Ishikawa (cell line): ENCODE measurements at regions not wholly inside any gene's neighbourhood (a gene's known extent, or its start where the extent isn't known, plus 50 kb on each side); places are given as distances from the start of the nearest gene placed in this dataset.

Source experiments
- CEBPB ChIP-seq: IDR thresholded peaks from 2 replicates; pipeline ENCODE4 v1.6.1; 2012
- CREB1 ChIP-seq: IDR thresholded peaks from 2 replicates; pipeline ENCODE4 v1.6.1; 2012; ENCODE audit warnings: low read depth
- EGR1 ChIP-seq: IDR thresholded peaks from 2 replicates; pipeline ENCODE4 v1.6.1; 2012
- EP300 ChIP-seq: IDR thresholded peaks from 2 replicates; pipeline ENCODE4 v1.6.1; 2012; ENCODE audit warnings: borderline replicate concordance
- FOXM1 ChIP-seq: IDR thresholded peaks from 2 replicates; pipeline ENCODE4 v1.6.1; 2012; ENCODE audit warnings: low read depth, borderline replicate concordance
- MAX ChIP-seq: IDR thresholded peaks from 2 replicates; pipeline ENCODE4 v1.6.1; 2012
- NFIC ChIP-seq: IDR thresholded peaks from 2 replicates; pipeline ENCODE4 v1.6.1; 2012
- RAD21 ChIP-seq: IDR thresholded peaks from 2 replicates; pipeline ENCODE4 v1.6.1; 2012; ENCODE audit warnings: low read depth
- REST ChIP-seq: IDR thresholded peaks from 2 replicates; pipeline ENCODE4 v1.6.1; 2012; ENCODE audit warnings: low read depth, mild to moderate bottlenecking
- TAF1 ChIP-seq: IDR thresholded peaks from 2 replicates; pipeline ENCODE4 v1.6.1; 2012; ENCODE audit warnings: low read depth, mild to moderate bottlenecking
- TCF12 ChIP-seq: IDR thresholded peaks from 2 replicates; pipeline ENCODE4 v1.6.1; 2012; ENCODE audit warnings: low read depth
- TEAD4 ChIP-seq: IDR thresholded peaks from 2 replicates; pipeline ENCODE4 v1.6.1; 2012
- USF1 ChIP-seq: IDR thresholded peaks from 2 replicates; pipeline ENCODE4 v1.6.1; 2012
- YY1 ChIP-seq: IDR thresholded peaks from 2 replicates; pipeline ENCODE4 v1.6.1; 2012; ENCODE audit warnings: low read depth
- ZBTB7A ChIP-seq: IDR thresholded peaks from 2 replicates; pipeline ENCODE4 v1.6.1; 2012; ENCODE audit warnings: low read depth

- TF ChIP-seq TCF12 (no peak), CEBPB (no peak)
These were observed 120.3 kb downstream of the MAD2L1 start for GRCh38 chr4:119946359-119946758.

GRCh38 chr4:119942806-119943205, 123.8 kb downstream of the MAD2L1 start:
- TF ChIP-seq CEBPB (no peak), EP300 (no peak), USF1 (no peak), FOXM1 (no peak), YY1 (no peak), EGR1 (no peak), REST (no peak), TEAD4 (no peak)

- TF ChIP-seq MAX: no peak
- no peak for TF ChIP-seq NFIC
- no peak for TF ChIP-seq FOXM1
- TF ChIP-seq REST: no peak
- no peak for TF ChIP-seq EP300
- no peak for TF ChIP-seq ZBTB7A
- TF ChIP-seq RAD21: no peak
- TF ChIP-seq USF1: no peak
- no peak for TF ChIP-seq CREB1
- TF ChIP-seq TCF12: no peak
- TF ChIP-seq TAF1: no peak
- TF ChIP-seq TEAD4: no peak
- TF ChIP-seq EGR1: no peak
- no peak for TF ChIP-seq CEBPB
- no peak for TF ChIP-seq YY1
These were observed 126.1 kb downstream of the MAD2L1 start for GRCh38 chr4:119940557-119940956.

- TF ChIP-seq TAF1 (no peak), NFIC (no peak), EGR1 (no peak), YY1 (no peak), MAX (no peak), REST (no peak), RAD21 (no peak), EP300 (no peak), USF1 (no peak), TEAD4 (no peak), ZBTB7A (no peak), FOXM1 (no peak), TCF12 (no peak), CEBPB (no peak), CREB1 (no peak)
These were observed 127.3 kb downstream of the MAD2L1 start for GRCh38 chr4:119939071-119939995.
